GM12878 (cell line): ENCODE measurements at regions not wholly inside any gene's neighbourhood (a gene's known extent, or its start where the extent isn't known, plus 50 kb on each side); places are given as distances from the start of the nearest gene placed in this dataset.

ENCODE experiments used
- ASH2L ChIP-seq: fragments of 300-600, 200-600 bp; sonication (generic); IDR thresholded peaks from 2 replicates; pipeline ENCODE4 v1.6.1; 2017; ENCODE audit warnings: low read depth, mild to moderate bottlenecking, borderline replicate concordance
- BHLHE40 ChIP-seq, 2 experiments: fragments of 450-650 bp in 1 of 2; IDR thresholded peaks; 2 replicates each; pipeline ENCODE4 v1.6.1; 2011 to 2017; ENCODE audit warnings: low read depth in 2 of 2, borderline replicate concordance in 1 of 2, improper control_type of control experiment in 1 of 2, low read length in 1 of 2, mild to moderate bottlenecking in 1 of 2
- E2F8 ChIP-seq: fragments of 450-650 bp; IDR thresholded peaks from 2 replicates; pipeline ENCODE4 v1.6.1; 2018; ENCODE audit warnings: mild to moderate bottlenecking, low read depth, moderate library complexity; ENCODE audit not compliant: partially characterized antibody
- E4F1 ChIP-seq: fragments of 450-650 bp; IDR thresholded peaks from 2 replicates; pipeline ENCODE4 v1.6.1; 2018; ENCODE audit warnings: borderline replicate concordance, mild to moderate bottlenecking; ENCODE audit not compliant: partially characterized antibody
- EP300 ChIP-seq, 2 experiments: fragments of 150-350 bp in 1 of 2; IDR thresholded peaks; 2 replicates each; pipeline ENCODE4 v1.6.1; 2011 to 2012; ENCODE audit warnings: low read depth in 2 of 2, low read length in 2 of 2, borderline replicate concordance in 1 of 2, improper control_type of control experiment in 1 of 2, inconsistent platforms in 1 of 2; ENCODE audit not compliant: control insufficient read depth in 1 of 2
- MYB ChIP-seq: fragments of 150-350 bp; IDR thresholded peaks from 2 replicates; pipeline ENCODE4 v1.6.1; 2014; ENCODE audit warnings: mild to moderate bottlenecking, low read depth, low read length, borderline replicate concordance
- NR2C1 ChIP-seq: fragments of 450-650 bp; IDR thresholded peaks from 2 replicates; pipeline ENCODE4 v1.6.1; 2017; ENCODE audit warnings: antibody characterized with exemption, mild to moderate bottlenecking, moderate library complexity
- RAD21 ChIP-seq: IDR thresholded peaks from 2 replicates; pipeline ENCODE4 v1.6.1; 2011; ENCODE audit warnings: mild to moderate bottlenecking, low read depth, low read length, moderate library complexity; ENCODE audit not compliant: insufficient read depth
- RAD51 ChIP-seq: fragments of 450-650 bp; IDR thresholded peaks from 2 replicates; pipeline ENCODE4 v1.6.1; 2016; ENCODE audit warnings: moderate library complexity, mild to moderate bottlenecking, inconsistent platforms
- RFX5 ChIP-seq: IDR thresholded peaks from 2 replicates; pipeline ENCODE4 v1.6.1; 2011; ENCODE audit warnings: low read depth, low read length, improper control_type of control experiment
- SKIL ChIP-seq: fragments of 450-650 bp; IDR thresholded peaks from 2 replicates; pipeline ENCODE4 v1.6.1; 2017; ENCODE audit warnings: mild to moderate bottlenecking, low read depth, inconsistent platforms; ENCODE audit not compliant: poor library complexity, severe bottlenecking
- SREBF2 ChIP-seq: IDR thresholded peaks from 2 replicates; pipeline ENCODE4 v1.6.1; 2012; ENCODE audit warnings: mild to moderate bottlenecking, low read length

- TF ChIP-seq E2F8 = no peak
- TF ChIP-seq SKIL = peak; percentile 23
- no peak for TF ChIP-seq RAD51
- no peak for TF ChIP-seq ASH2L
- no peak for TF ChIP-seq E4F1
- no peak for TF ChIP-seq SREBF2
- TF ChIP-seq NR2C1 = no peak
- TF ChIP-seq RAD21 = no peak
- TF ChIP-seq EP300 (IDR thresholded peaks at IDR 0.05; ENCODE audit: borderline replicate concordance in 1 of 2, control insufficient read depth in 1 of 2, low read depth in 2 of 2, low read length in 2 of 2) = peak in 1 of 2 experiments; percentile 24; a peak in 1 of 4 replicates
- peak in 1 of 2 experiments; percentile 37; a peak in 1 of 4 replicates for TF ChIP-seq BHLHE40 (IDR thresholded peaks at IDR 0.05; ENCODE audit: borderline replicate concordance in 1 of 2, low read depth in 2 of 2, low read length in 1 of 2)
- no peak for TF ChIP-seq MYB
- TF ChIP-seq RFX5 = no peak
These were observed 224.1 kb downstream of the MTX2 start (continued) for GRCh38 chr2:176493226-176493825.
